Activated T-cell treated with anti-CD3 and anti-CD28 coated beads, Interleukin-2, amount 50 U/mL, for 24 hours (primary cell): ENCODE measurements at regions not wholly inside any gene's neighbourhood (a gene's known extent, or its start where the extent isn't known, plus 50 kb on each side); places are given as distances from the start of the nearest gene placed in this dataset.

Experiments
- DNase-seq: peaks from one replicate; pipeline ENCODE4 v3.0.0-alpha.2; 2020
- H3K27ac Mint-ChIP-seq: 2 replicates; pipeline ENCODE4 v1.8.0; 2020; ENCODE audit warnings: mild to moderate bottlenecking, mixed read lengths
- H3K27me3 Mint-ChIP-seq: 2 replicates; pipeline ENCODE4 v1.8.0; 2020; ENCODE audit warnings: mixed read lengths
- H3K36me3 Mint-ChIP-seq: 2 replicates; pipeline ENCODE4 v1.8.0; 2020; ENCODE audit warnings: low read depth, mixed read lengths
- H3K4me1 Mint-ChIP-seq: 2 replicates; pipeline ENCODE4 v1.8.0; 2020; ENCODE audit warnings: low read depth, mixed read lengths
- H3K4me3 Mint-ChIP-seq: 2 replicates; pipeline ENCODE4 v1.8.0; 2020; ENCODE audit warnings: mild to moderate bottlenecking, moderate library complexity, mixed read lengths
- H3K9me3 Mint-ChIP-seq: 2 replicates; pipeline ENCODE4 v1.8.0; 2020; ENCODE audit warnings: mixed read lengths

- Mint-ChIP-seq H3K9me3 (no peaks in the 10 kb centered on the region), H3K4me3 (no peak overlapping the region), H3K36me3 (no peaks in the 10 kb centered on the region), H3K27ac (no peak overlapping the region), H3K27me3 (peaks cover 33% of the 10 kb centered on the region), H3K4me1 (no peaks in the 10 kb centered on the region)
- DNase-seq, result no peak
These were observed 103.5 kb upstream of the FRMD6 start for GRCh38 chr14:51548187-51548586.

- H3K9me3 Mint-ChIP-seq, result no peaks in the 10 kb centered on the region
- H3K4me3 Mint-ChIP-seq, result no peak overlapping the region
- DNase-seq, result no peak
- no peak overlapping the region for H3K27ac Mint-ChIP-seq
- no peaks in the 10 kb centered on the region for H3K4me1 Mint-ChIP-seq
- no peaks in the 10 kb centered on the region for H3K36me3 Mint-ChIP-seq
- H3K27me3 Mint-ChIP-seq, result peaks cover 28% of the 10 kb centered on the region
These were observed 101.1 kb upstream of the FRMD6 start for GRCh38 chr14:51550636-51551035.

DNA sequence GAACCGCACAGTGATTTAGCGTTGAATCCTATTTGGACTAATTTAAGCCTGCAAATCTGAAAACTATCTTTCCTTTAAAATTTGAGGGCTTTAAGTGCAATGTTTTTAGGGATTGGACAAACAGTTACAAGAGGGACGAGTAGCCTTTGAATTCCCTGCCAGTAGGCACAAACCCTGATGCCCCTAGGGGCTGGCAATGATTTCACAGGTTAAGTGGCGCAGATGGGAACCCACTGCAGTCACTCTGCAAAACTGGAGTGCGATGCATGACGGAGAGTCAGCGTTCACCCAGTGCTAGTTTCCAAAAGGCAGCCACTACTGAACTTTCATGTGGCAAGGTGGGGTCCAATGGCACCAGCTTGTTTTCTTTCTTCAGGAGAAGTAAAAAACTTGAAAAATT is 99.4 kb upstream of the FRMD6 start:
- no peak for DNase-seq
- Mint-ChIP-seq H3K27ac (no peak overlapping the region), H3K27me3 (peaks cover 26% of the 10 kb centered on the region), H3K9me3 (no peaks in the 10 kb centered on the region), H3K36me3 (no peaks in the 10 kb centered on the region), H3K4me1 (no peaks in the 10 kb centered on the region), H3K4me3 (no peak overlapping the region)

DNA sequence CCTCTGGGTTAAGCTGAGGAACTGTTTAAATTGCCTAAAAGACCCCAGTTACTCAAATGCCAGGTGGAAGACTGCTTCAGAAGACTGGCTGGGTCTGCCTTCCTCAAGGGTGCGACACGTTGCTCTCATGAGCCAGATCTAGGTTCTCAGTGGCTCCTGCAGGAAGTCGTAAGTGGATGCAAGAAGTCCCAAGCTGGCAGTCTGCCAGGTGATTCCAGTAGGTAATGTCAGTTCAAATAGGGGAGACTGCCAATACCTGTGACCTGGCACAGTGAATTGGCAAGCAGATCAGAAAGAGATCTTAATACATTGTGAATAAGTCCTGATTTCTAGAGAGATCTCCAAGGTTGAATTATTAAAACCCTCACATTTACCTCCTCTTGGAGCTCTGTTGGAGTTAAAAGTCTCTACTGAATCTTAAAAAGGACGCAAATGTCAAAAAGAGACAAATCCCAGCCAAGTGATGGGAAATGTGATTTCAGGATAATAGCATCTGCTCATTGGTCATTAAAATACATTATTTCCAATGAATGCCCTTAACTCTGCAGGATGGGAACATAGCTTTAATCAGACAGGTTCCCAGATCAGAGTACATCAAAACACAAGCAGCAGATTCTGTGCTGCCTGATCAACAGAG is 98.8 kb upstream of the FRMD6 start:
- Mint-ChIP-seq H3K27ac (no peak overlapping the region), H3K4me1 (no peaks in the 10 kb centered on the region), H3K27me3 (peaks cover 21% of the 10 kb centered on the region), H3K4me3 (no peak overlapping the region), H3K9me3 (no peaks in the 10 kb centered on the region), H3K36me3 (no peaks in the 10 kb centered on the region)
- no peak for DNase-seq

DNA sequence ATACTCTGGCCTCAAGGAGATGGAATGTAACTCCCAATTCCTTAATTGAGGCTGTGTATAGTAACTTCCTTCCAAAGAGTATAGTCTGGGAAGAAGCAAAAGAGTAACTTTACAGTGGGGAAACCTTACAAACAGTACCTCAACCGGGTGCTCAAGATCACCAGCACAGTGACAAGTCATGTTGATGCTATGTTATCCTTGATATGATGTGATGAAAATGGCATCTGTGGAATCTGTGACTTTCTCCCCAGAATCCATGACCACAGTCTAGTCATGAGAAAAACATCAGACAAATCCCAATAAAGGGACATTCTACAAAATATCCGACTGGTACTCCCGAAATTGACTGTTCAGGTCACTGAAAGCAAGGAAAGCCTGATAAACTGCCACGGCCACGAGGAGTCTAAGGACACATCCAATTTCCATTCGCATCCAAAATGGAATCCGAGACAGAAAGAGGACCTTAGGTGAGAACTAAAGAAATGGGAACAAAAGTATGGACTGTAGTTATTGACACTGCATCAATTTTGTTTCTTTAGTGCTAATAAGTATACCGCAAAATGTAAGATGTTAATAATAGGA is 97.3 kb upstream of the FRMD6 start:
- Mint-ChIP-seq H3K4me1 (no peaks in the 10 kb centered on the region), H3K4me3 (no peak overlapping the region), H3K9me3 (no peaks in the 10 kb centered on the region), H3K27me3 (peaks cover 15% of the 10 kb centered on the region), H3K36me3 (no peaks in the 10 kb centered on the region), H3K27ac (no peak overlapping the region)
- no peak for DNase-seq

- no peaks in the 10 kb centered on the region for H3K9me3 Mint-ChIP-seq
- peaks cover 15% of the 10 kb centered on the region for H3K27me3 Mint-ChIP-seq
- no peaks in the 10 kb centered on the region for H3K36me3 Mint-ChIP-seq
- no peaks in the 10 kb centered on the region for H3K4me1 Mint-ChIP-seq
- no peak overlapping the region for H3K27ac Mint-ChIP-seq
- DNase-seq, result no peak
- H3K4me3 Mint-ChIP-seq, result no peak overlapping the region
These were observed 96.8 kb upstream of the FRMD6 start for GRCh38 chr14:51554953-51555352.

DNA sequence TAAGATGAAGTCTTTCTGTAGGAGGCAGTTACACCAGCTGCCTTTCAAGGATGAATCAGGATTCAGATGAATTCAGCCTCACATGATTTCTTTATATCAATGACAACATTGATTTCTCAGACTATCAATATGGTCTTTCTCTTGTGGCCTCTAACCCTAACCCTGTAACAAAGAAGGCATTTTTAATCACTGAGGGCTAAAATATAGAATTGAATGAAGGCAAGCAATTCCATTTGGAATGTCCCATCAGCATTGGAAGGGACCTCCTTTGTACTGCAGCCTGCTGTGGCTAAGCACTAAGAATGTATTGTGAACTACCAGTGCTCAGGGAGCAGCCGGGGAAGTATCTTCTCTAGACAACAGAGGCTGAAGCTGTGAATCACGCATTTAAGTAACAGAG is 90.6 kb upstream of the FRMD6 start:
- Mint-ChIP-seq H3K36me3 (no peaks in the 10 kb centered on the region), H3K27ac (no peak overlapping the region), H3K4me1 (peaks cover 18% of the 10 kb centered on the region), H3K9me3 (no peaks in the 10 kb centered on the region), H3K4me3 (no peak overlapping the region), H3K27me3 (no peaks in the 10 kb centered on the region)
- DNase-seq, result no peak

GRCh38 chr14:51562816-51563215 is 88.9 kb upstream of the FRMD6 start:
- DNase-seq, result no peak

DNA sequence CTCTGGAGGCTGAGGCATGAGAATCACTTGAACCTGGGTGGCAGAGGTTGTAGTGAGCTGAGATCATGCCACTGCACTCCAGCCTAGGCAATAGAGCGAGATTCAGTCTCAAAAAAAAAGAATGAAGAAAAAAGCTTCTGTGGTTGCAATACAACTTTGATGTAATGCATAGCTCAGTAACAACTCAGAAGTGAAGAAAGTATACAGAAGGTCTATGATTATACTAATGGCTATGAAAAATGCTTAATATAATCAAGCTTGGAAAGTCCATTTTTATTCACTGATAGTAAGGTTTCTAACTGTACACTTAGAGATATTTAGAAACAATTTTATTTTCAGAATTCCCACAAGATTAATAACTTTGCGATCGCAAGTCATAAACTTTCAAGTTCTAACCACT is 88.2 kb upstream of the FRMD6 start:
- Mint-ChIP-seq H3K9me3 (no peaks in the 10 kb centered on the region), H3K27ac (no peak overlapping the region), H3K36me3 (no peaks in the 10 kb centered on the region), H3K4me3 (no peak overlapping the region), H3K4me1 (peaks cover 32% of the 10 kb centered on the region), H3K27me3 (no peaks in the 10 kb centered on the region)
- no peak for DNase-seq

More at GRCh38 chr14:51562816-51563215, 88.9 kb upstream of the FRMD6 start:
- no peaks in the 10 kb centered on the region for H3K36me3 Mint-ChIP-seq
- H3K9me3 Mint-ChIP-seq, result no peaks in the 10 kb centered on the region
- no peaks in the 10 kb centered on the region for H3K27me3 Mint-ChIP-seq
- peaks cover 32% of the 10 kb centered on the region for H3K4me1 Mint-ChIP-seq
- H3K4me3 Mint-ChIP-seq, result no peak overlapping the region
- H3K27ac Mint-ChIP-seq, result no peak overlapping the region

DNA sequence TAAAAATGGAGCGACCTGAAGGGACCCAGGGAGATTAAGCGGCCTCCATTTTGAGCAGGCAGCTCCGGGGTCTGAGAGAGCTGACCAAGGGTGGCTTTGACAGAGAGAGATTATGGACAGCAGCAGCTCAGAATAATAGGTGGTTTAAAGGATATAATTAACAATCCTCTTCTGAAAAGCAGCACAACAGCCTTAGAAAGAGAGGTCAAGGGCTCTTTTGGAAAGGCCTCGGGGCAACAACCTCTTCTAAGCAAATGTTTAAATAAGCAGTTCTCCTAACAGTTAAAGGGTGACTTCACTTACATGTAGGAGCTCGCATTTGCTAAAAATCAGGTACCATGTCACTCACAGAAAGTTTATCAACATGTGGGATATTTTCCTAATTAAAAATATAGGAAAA is 87.2 kb upstream of the FRMD6 start:
- H3K9me3 Mint-ChIP-seq, result no peaks in the 10 kb centered on the region
- no peaks in the 10 kb centered on the region for H3K27me3 Mint-ChIP-seq

GRCh38 chr14:51564986-51565604 is 86.6 kb upstream of the FRMD6 start:
- DNase-seq, result no peak
- H3K27me3 Mint-ChIP-seq, result no peaks in the 10 kb centered on the region

More for the DNA sequence above, 87.2 kb upstream of the FRMD6 start:
- no peak for DNase-seq
- Mint-ChIP-seq H3K4me1 (peaks cover 32% of the 10 kb centered on the region), H3K4me3 (no peak overlapping the region), H3K36me3 (no peaks in the 10 kb centered on the region), H3K27ac (no peak overlapping the region)

GRCh38 chr14:51566831-51567582 is 84.7 kb upstream of the FRMD6 start:
- H3K27ac Mint-ChIP-seq, result no peak overlapping the region
- no peak overlapping the region for H3K4me3 Mint-ChIP-seq
- H3K4me1 Mint-ChIP-seq, result peaks cover 32% of the 10 kb centered on the region
- no peaks in the 10 kb centered on the region for H3K9me3 Mint-ChIP-seq
- H3K27me3 Mint-ChIP-seq, result no peaks in the 10 kb centered on the region
- DNase-seq, result no peak
- H3K36me3 Mint-ChIP-seq, result no peaks in the 10 kb centered on the region

More at GRCh38 chr14:51564986-51565604, 86.6 kb upstream of the FRMD6 start:
- H3K36me3 Mint-ChIP-seq, result no peaks in the 10 kb centered on the region
- peaks cover 32% of the 10 kb centered on the region for H3K4me1 Mint-ChIP-seq
- H3K9me3 Mint-ChIP-seq, result no peaks in the 10 kb centered on the region
- H3K4me3 Mint-ChIP-seq, result no peak overlapping the region
- no peak overlapping the region for H3K27ac Mint-ChIP-seq

DNA sequence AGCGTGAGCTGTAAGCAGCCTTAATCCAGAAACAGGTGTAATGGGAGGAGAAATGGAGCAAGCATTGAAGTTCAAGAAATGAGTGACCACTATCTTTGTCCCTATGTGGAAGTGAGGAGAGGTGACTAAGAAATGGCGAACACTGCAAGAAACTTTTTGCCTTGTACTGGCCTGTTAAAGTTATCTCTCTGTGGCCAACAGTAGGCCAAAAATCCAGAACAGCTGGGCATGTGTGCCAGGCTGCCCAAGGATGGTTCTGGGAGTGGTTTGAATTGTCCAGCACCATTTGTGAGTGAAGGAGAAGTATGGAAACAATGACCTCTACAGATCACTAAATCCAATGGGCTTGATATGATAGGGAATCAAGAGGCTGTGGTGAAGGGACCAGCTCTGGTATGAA is 83.3 kb upstream of the FRMD6 start:
- peaks cover 32% of the 10 kb centered on the region for H3K4me1 Mint-ChIP-seq
- no peaks in the 10 kb centered on the region for H3K9me3 Mint-ChIP-seq
- H3K4me3 Mint-ChIP-seq, result no peak overlapping the region
- H3K27ac Mint-ChIP-seq, result no peak overlapping the region
- H3K27me3 Mint-ChIP-seq, result peaks cover 4% of the 10 kb centered on the region
- DNase-seq, result no peak
- H3K36me3 Mint-ChIP-seq, result no peaks in the 10 kb centered on the region

DNA sequence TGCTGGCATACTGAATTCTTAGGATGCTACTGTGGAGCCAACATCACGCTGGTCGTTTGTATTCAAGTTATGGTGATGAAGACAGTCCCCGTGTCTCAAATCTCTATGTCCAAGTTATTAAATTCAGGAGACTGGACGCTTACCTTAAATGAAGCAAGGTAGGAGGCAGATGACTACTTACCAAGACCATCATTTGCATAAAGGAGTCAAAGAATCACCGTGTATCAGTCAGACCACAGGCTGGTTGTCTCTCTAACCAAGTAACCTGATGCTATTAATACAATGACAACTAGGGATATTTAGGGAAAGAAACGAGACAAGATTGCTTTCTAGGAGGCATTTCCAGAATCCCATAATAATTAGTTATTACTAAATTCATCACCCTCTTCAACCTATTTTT is 78.1 kb upstream of the FRMD6 start:
- Mint-ChIP-seq H3K4me1 (no peaks in the 10 kb centered on the region), H3K4me3 (no peak overlapping the region), H3K27ac (no peak overlapping the region), H3K9me3 (no peaks in the 10 kb centered on the region), H3K27me3 (peaks cover 31% of the 10 kb centered on the region), H3K36me3 (no peaks in the 10 kb centered on the region)
- no peak for DNase-seq

- H3K27me3 Mint-ChIP-seq, result peaks cover 33% of the 10 kb centered on the region
- H3K4me1 Mint-ChIP-seq, result no peaks in the 10 kb centered on the region
- H3K36me3 Mint-ChIP-seq, result no peaks in the 10 kb centered on the region
- no peak overlapping the region for H3K27ac Mint-ChIP-seq
- DNase-seq, result no peak
- H3K4me3 Mint-ChIP-seq, result no peak overlapping the region
- H3K9me3 Mint-ChIP-seq, result no peaks in the 10 kb centered on the region
These were observed 77.7 kb upstream of the FRMD6 start for GRCh38 chr14:51574009-51574408.
